ENCODE measurements at regions not wholly inside any gene's neighbourhood (a gene's known extent, or its start where the extent isn't known, plus 50 kb on each side); places are given as distances from the start of the nearest gene placed in this dataset.

DNA sequence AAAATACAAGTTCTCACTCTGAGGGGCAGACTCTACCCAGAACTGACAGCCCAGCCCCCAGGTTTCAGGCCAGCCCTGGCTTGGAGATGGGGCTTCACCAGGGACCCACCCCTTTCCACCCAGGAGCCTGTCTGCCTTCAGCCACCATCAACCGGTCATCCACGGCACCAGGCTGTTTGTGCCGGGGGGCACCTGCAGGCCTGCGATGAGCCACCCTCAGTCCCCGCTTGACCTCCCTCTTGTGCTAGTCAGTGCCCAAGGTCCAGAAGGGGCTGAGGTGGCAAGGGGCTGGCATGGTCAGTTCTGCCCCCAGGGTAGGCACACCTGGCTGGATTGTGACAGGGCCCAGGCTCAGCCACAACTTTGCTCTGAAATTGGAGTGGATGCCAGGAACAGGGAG, 82.1 kb downstream of the ADRA2C start:
- TF ChIP-seq, protein P1, sequence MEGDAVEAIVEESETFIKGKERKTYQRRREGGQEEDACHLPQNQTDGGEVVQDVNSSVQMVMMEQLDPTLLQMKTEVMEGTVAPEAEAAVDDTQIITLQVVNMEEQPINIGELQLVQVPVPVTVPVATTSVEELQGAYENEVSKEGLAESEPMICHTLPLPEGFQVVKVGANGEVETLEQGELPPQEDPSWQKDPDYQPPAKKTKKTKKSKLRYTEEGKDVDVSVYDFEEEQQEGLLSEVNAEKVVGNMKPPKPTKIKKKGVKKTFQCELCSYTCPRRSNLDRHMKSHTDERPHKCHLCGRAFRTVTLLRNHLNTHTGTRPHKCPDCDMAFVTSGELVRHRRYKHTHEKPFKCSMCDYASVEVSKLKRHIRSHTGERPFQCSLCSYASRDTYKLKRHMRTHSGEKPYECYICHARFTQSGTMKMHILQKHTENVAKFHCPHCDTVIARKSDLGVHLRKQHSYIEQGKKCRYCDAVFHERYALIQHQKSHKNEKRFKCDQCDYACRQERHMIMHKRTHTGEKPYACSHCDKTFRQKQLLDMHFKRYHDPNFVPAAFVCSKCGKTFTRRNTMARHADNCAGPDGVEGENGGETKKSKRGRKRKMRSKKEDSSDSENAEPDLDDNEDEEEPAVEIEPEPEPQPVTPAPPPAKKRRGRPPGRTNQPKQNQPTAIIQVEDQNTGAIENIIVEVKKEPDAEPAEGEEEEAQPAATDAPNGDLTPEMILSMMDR (IDR thresholded peaks at IDR 0.05; ENCODE audit: insufficient read depth, low read depth, low read length), result no peak
- H3K4me3 ChIP-seq (ENCODE audit: low read depth, low read length), result no peak overlapping the region
- no peak for DNase-seq (ENCODE audit: low read depth)

DNA sequence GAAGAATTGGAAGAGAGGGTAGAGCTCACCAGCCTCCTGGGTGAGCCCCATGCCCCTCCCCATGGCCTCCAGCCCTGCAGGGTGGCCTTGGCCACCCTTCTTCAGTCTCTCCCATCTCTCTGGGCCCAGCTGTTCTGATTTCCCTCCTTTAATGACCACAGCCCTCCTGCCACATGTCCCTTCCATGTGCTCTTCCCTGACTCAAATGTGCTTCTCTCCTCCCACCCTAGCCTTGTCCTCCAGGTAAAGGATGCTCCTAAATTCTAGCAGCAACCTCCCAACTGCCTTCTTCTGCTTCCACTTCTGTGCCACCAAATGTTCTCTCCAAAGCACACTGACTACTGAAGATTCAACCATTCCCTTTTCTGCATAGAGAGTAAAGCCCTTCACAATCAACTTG, 83.0 kb downstream of the ADRA2C start:
- DNase-seq (ENCODE audit: low read depth), result no peak
- no peak overlapping the region for H3K4me3 ChIP-seq (ENCODE audit: low read depth, low read length)
- TF ChIP-seq, protein P1 (IDR thresholded peaks at IDR 0.05; ENCODE audit: insufficient read depth, low read depth, low read length), result no peak

DNA sequence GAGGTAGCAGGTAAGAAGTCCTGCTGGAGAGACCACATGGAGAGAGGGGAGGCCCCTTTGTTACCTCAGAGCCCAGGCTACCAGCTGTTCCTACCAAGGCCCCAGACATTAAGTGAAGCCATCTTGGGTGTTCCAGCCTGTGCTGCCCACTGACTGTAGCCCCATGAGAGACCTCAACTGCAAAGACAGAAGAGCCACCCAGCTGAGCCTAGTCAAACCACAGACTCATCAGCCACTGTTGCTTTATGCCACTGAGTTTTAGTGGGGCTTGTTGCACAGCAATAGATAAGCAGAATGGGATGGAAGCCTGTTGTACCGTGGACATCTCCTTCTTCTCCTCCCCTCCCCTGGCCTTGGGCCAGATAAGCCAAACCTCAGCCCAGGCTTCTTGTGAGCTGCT, 83.9 kb downstream of the ADRA2C start:
- TF ChIP-seq, protein P1 (IDR thresholded peaks at IDR 0.05; ENCODE audit: insufficient read depth, low read depth, low read length), result no peak
- no peak overlapping the region for H3K4me3 ChIP-seq (ENCODE audit: low read depth, low read length)
- no peak for DNase-seq (ENCODE audit: low read depth)

DNA sequence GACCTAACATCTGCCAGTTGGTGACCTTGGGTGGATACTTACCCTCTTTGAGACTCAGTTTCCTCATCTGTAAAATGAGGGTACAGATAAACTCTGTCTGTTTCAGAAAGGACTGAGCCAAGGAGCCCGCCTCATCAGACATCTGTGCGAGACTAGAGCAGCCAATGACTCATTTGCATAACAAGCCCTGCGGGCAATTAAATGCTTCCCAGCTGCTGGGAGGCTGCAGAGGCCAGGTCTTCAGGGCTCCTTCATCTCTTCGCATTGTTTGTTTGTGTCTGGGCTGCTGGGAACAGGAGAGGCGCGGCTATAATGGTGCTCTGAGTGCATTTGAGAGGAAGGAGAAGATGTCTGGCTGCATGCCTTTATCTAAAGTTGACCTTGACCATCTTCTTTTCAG, 85.0 kb downstream of the ADRA2C start:
- TF ChIP-seq, protein P1 (IDR thresholded peaks at IDR 0.05; ENCODE audit: insufficient read depth, low read depth, low read length), result no peak
- H3K4me3 ChIP-seq (ENCODE audit: low read depth, low read length), result no peak overlapping the region
- DNase-seq (ENCODE audit: low read depth), result peak; percentile 71

DNA sequence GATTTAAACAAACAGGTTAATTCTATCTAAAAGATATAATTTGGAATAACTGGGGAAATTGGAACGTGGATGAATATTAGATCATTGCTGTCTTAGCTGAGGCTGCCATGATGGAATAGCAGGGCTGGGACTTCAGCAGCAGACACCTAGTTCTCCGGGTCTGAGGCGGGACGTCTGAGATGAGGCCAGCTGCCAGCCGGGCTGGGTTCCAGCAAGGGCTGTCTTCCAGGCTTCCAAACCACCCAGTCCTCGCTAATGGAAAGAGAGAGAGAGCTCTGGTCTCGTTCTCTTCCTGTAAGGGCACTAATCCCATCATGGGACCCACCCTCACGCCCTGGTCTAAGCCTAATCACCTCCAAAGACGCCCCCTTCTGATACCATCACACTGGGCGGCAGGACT, 85.7 kb downstream of the ADRA2C start:
- TF ChIP-seq, protein P1 (IDR thresholded peaks at IDR 0.05; ENCODE audit: insufficient read depth, low read depth, low read length), result no peak
- no peak for DNase-seq (ENCODE audit: low read depth)
- no peak overlapping the region for H3K4me3 ChIP-seq (ENCODE audit: low read depth, low read length)

DNA sequence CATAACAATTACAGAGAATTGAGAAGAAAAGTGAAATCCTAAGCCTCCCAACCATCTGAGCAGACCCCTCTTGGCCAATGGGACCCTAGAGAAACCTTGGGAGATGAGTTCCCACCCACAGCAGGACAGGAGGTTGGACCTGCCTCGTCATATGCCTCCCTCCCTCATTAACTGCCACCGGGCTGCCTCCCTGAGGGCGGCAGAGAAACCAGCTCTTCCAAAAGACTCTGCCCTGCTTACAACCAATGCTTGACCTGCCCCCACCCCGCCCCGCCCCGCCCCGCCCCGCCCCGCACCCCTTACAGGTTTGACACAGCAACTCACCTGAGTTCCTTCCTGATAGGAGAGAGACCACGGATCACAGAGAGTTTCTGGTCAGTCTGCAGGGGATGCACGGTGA, 86.1 kb downstream of the ADRA2C start:
- no peak overlapping the region for H3K4me3 ChIP-seq (ENCODE audit: low read depth, low read length)
- TF ChIP-seq, protein P1 (IDR thresholded peaks at IDR 0.05; ENCODE audit: insufficient read depth, low read depth, low read length), result no peak
- DNase-seq (ENCODE audit: low read depth), result no peak

DNA sequence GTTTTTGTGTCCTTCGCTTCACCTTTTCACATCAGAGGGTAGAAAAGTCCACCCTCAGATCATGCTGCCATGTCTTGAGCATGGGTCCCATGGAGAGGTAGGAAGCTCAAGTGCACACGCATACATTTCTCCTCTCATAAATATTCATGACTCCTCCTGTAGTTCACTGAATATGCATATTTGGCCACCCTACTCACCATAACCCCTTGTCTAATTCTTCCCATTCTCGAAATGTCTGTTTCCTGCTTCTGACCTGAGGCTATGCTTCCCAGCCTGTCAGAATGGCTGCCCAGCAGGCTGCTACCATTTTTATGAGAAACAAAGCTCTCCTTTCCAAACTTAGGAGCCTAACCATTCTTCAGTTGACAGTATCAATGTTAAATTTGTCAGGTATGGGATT, 86.5 kb downstream of the ADRA2C start:
- H3K4me3 ChIP-seq (ENCODE audit: low read depth, low read length), result no peak overlapping the region
- TF ChIP-seq, protein P1 (IDR thresholded peaks at IDR 0.05; ENCODE audit: insufficient read depth, low read depth, low read length), result no peak
- DNase-seq (ENCODE audit: low read depth), result no peak

Measured in fibroblast of villous mesenchyme (primary cell).